Liver (tissue), 3 donors: ENCODE measurements at regions not wholly inside any gene's neighbourhood (a gene's known extent, or its start where the extent isn't known, plus 50 kb on each side); places are given as distances from the start of the nearest gene placed in this dataset.

Source experiments
- ATF3 ChIP-seq: IDR thresholded peaks from 2 replicates; pipeline ENCODE4 v1.6.1; 2016; ENCODE audit warnings: antibody characterized with exemption
- CTCF ChIP-seq: fragments of 150-350 bp; IDR thresholded peaks from 2 replicates; pipeline ENCODE4 v1.5.1; 2017; ENCODE audit warnings: improper control_type of control experiment, low read depth, low read length; ENCODE audit not compliant: missing input control
- FOXA1 ChIP-seq: IDR thresholded peaks from 2 replicates; pipeline ENCODE4 v1.6.1; 2016; ENCODE audit warnings: antibody characterized with exemption
- HNF4A ChIP-seq, 2 donors: conservative IDR thresholded peaks; 2 replicates each; pipeline ENCODE4 v1.6.1; 2016; ENCODE audit warnings: antibody characterized with exemption in 2 of 2, mild to moderate bottlenecking in 2 of 2
- MAX ChIP-seq: IDR thresholded peaks from 2 replicates; pipeline ENCODE4 v1.6.1; 2016; ENCODE audit warnings: antibody characterized with exemption
- REST ChIP-seq: IDR thresholded peaks from 2 replicates; pipeline ENCODE4 v1.6.1; 2016; ENCODE audit warnings: antibody characterized with exemption, mild to moderate bottlenecking
- RXRA ChIP-seq, 2 donors: IDR thresholded peaks; 2 replicates each; pipeline ENCODE4 v1.6.1; 2017 to 2018; ENCODE audit warnings: antibody characterized with exemption in 2 of 2, mild to moderate bottlenecking in 1 of 2
- TAF1 ChIP-seq: conservative IDR thresholded peaks from 2 replicates; pipeline ENCODE4 v1.6.1; 2016; ENCODE audit warnings: antibody characterized with exemption, mild to moderate bottlenecking
- YY1 ChIP-seq: IDR thresholded peaks from 2 replicates; pipeline ENCODE4 v1.6.1; 2016; ENCODE audit warnings: antibody characterized with exemption, mild to moderate bottlenecking
- donor health status: healthy.
- donor health status: healthy.

GRCh38 chr20:57074386-57074785 lies 192.1 kb downstream of the BMP7 start:
- no peak for TF ChIP-seq CTCF
- no peak for TF ChIP-seq MAX
- TF ChIP-seq ATF3, result no peak
- no peak for TF ChIP-seq YY1
- no peak for TF ChIP-seq REST
- no peak for TF ChIP-seq HNF4A (conservative IDR thresholded peaks at IDR 0.05)
- TF ChIP-seq TAF1, result no peak
- TF ChIP-seq FOXA1, result no peak
- no peak for TF ChIP-seq RXRA (IDR thresholded peaks at IDR 0.05)
